IMR-90 (cell line): ENCODE measurements at regions not wholly inside any gene's neighbourhood (a gene's known extent, or its start where the extent isn't known, plus 50 kb on each side); places are given as distances from the start of the nearest gene placed in this dataset.

ENCODE experiments used
- ATAC-seq: fragments of 200-7000 bp; cut with Tn5 transposase; 2 replicates; pipeline ENCODE4 v1.9.1; 2020; ENCODE audit warnings: low read depth, mild to moderate bottlenecking, moderate library complexity
- BruUV-seq: library from RNA; stranded (reverse); fragments of 400-500 nt; replicated peaks from 2 replicates; lab custom pipeline; 2021; lab: Mats Ljungman, UMichigan
- CTCF ChIA-PET: fragments of 300-600 bp; formaldehyde crosslinking; extraction: SDS; loops from one replicate; lab custom pipeline; 2021; ENCODE audit warnings: antibody characterized with exemption; lab: Yijun Ruan, JAX
- POLR2A ChIA-PET: fragments of 300-600 bp; sonication (Branson Sonifier 250); formaldehyde crosslinking; loops from one replicate; lab custom pipeline; 2022; ENCODE audit warnings: antibody characterized with exemption; ENCODE audit not compliant: unreplicated experiment; lab: Charles Lee
- DNase-seq: peaks from one replicate; pipeline ENCODE4 v3.0.0; 2013
- H2AFZ ChIP-seq: replicated peaks from 2 replicates; pipeline ENCODE3; 2013; ENCODE audit warnings: low read length, mild to moderate bottlenecking; ENCODE audit not compliant: poor library complexity
- H2AK5ac ChIP-seq: 2 replicates; pipeline ENCODE4 v1.6.1; 2013; ENCODE audit warnings: low read depth, low read length, inconsistent platforms
- H2AK9ac ChIP-seq: replicated peaks from 2 replicates; pipeline ENCODE3; 2013; ENCODE audit warnings: mild to moderate bottlenecking, low read depth, low read length, moderate library complexity; ENCODE audit not compliant: poor library complexity
- H2BK120ac ChIP-seq: 2 replicates; pipeline ENCODE4 v1.6.1; 2013; ENCODE audit warnings: low read depth, low read length, inconsistent platforms
- H2BK15ac ChIP-seq: 3 replicates; pipeline ENCODE4 v1.6.1; 2013; ENCODE audit warnings: low read depth, low read length, inconsistent platforms
- H2BK20ac ChIP-seq: 2 replicates; pipeline ENCODE4 v1.6.1; 2013; ENCODE audit warnings: low read depth, mild to moderate bottlenecking, inconsistent platforms, low read length, moderate library complexity
- H2BK5ac ChIP-seq: 2 replicates; pipeline ENCODE4 v1.6.1; 2013; ENCODE audit warnings: mild to moderate bottlenecking, low read depth, low read length, inconsistent platforms; ENCODE audit not compliant: poor library complexity, severe bottlenecking
- H3K14ac ChIP-seq: replicated peaks from 2 replicates; pipeline ENCODE4 v1.6.1; 2013; ENCODE audit warnings: low read depth, low read length, inconsistent platforms
- H3K18ac ChIP-seq: 2 replicates; pipeline ENCODE4 v1.6.1; 2013; ENCODE audit warnings: low read depth, low read length, control low read depth
- H3K23ac ChIP-seq: 2 replicates; pipeline ENCODE4 v1.6.1; 2013; ENCODE audit warnings: low read depth, low read length, inconsistent platforms
- H3K27ac ChIP-seq: 2 replicates; pipeline ENCODE4 v1.5.1; 2013; ENCODE audit warnings: mild to moderate bottlenecking, control low read depth, low read length; ENCODE audit not compliant: insufficient read depth
- H3K27me3 ChIP-seq: 2 replicates; pipeline ENCODE4 v1.6.1; 2013; ENCODE audit warnings: low read length; ENCODE audit not compliant: control insufficient read depth, insufficient read depth
- H3K36me3 ChIP-seq: 2 replicates; pipeline ENCODE4 v1.6.1; 2013; ENCODE audit warnings: low read length, mixed read lengths; ENCODE audit not compliant: control insufficient read depth, insufficient read depth
- H3K4ac ChIP-seq: 2 replicates; pipeline ENCODE4 v1.6.1; 2013; ENCODE audit warnings: low read depth, low read length, inconsistent platforms
- H3K4me1 ChIP-seq: 2 replicates; pipeline ENCODE4 v1.6.1; 2013; ENCODE audit warnings: low read length, mixed read lengths; ENCODE audit not compliant: control insufficient read depth, insufficient read depth
- H3K4me2 ChIP-seq: 2 replicates; pipeline ENCODE4 v1.6.1; 2013; ENCODE audit warnings: low read depth, mild to moderate bottlenecking, control low read depth, low read length, moderate library complexity
- H3K4me3 ChIP-seq: 2 replicates; pipeline ENCODE4 v1.5.1; 2013; ENCODE audit warnings: low read depth, mild to moderate bottlenecking, control low read depth, low read length, moderate library complexity; ENCODE audit not compliant: insufficient read depth
- H3K56ac ChIP-seq: 2 replicates; pipeline ENCODE4 v1.6.1; 2013; ENCODE audit warnings: low read length, inconsistent platforms; ENCODE audit not compliant: insufficient read depth; ENCODE audit errors: extremely low read depth
- H3K79me1 ChIP-seq, 2 experiments: 2 replicates each; pipeline ENCODE4 v1.6.1; 2013; ENCODE audit warnings: low read length in 2 of 2, inconsistent platforms in 1 of 2, low read depth in 1 of 2
- H3K9ac ChIP-seq: 2 replicates; pipeline ENCODE4 v1.6.1; 2013; ENCODE audit warnings: low read depth, low read length, control low read depth
- H3K9me1 ChIP-seq: 2 replicates; pipeline ENCODE4 v1.6.1; 2013; ENCODE audit warnings: low read length, inconsistent platforms; ENCODE audit not compliant: insufficient read depth
- H3K9me3 ChIP-seq: 2 replicates; pipeline ENCODE4 v1.6.1; 2013; ENCODE audit warnings: low read length; ENCODE audit not compliant: control insufficient read depth, insufficient read depth
- H4K20me1 ChIP-seq: 2 replicates; pipeline ENCODE4 v1.6.1; 2013; ENCODE audit warnings: low read length, inconsistent platforms; ENCODE audit not compliant: insufficient read depth
- H4K5ac ChIP-seq: 2 replicates; pipeline ENCODE4 v1.6.1; 2013; ENCODE audit warnings: mild to moderate bottlenecking, low read depth, low read length, control low read depth
- H4K8ac ChIP-seq, 2 experiments: 2 replicates each; pipeline ENCODE4 v1.6.1; 2013; ENCODE audit warnings: low read depth in 2 of 2, low read length in 2 of 2, control low read depth in 1 of 2, inconsistent platforms in 1 of 2
- H4K91ac ChIP-seq: 2 replicates; pipeline ENCODE4 v1.6.1; 2013; ENCODE audit warnings: low read depth, low read length, inconsistent platforms; ENCODE audit not compliant: insufficient read depth
- CEBPB ChIP-seq: IDR thresholded peaks from 2 replicates; pipeline ENCODE4 v1.6.1; 2012; ENCODE audit warnings: low read depth, low read length, improper control_type of control experiment
- CHD1 ChIP-seq: IDR thresholded peaks from 2 replicates; pipeline ENCODE4 v1.6.1; 2012; ENCODE audit warnings: low read depth, low read length, improper control_type of control experiment
- FOS ChIP-seq: fragments of 150-350 bp; IDR thresholded peaks from 2 replicates; pipeline ENCODE4 v1.6.1; 2016; ENCODE audit warnings: low read depth, low read length
- MAFK ChIP-seq: IDR thresholded peaks from 2 replicates; pipeline ENCODE4 v1.6.1; 2012; ENCODE audit warnings: low read depth, low read length, improper control_type of control experiment
- MXI1 ChIP-seq: IDR thresholded peaks from 2 replicates; pipeline ENCODE4 v1.6.1; 2012; ENCODE audit warnings: low read depth, mild to moderate bottlenecking, low read length, moderate library complexity, borderline replicate concordance
- NFE2L2 ChIP-seq: fragments of 150-350 bp; IDR thresholded peaks from 2 replicates; pipeline ENCODE4 v1.6.1; 2016; ENCODE audit warnings: low read depth, mild to moderate bottlenecking, low read length
- POLR2A ChIP-seq: IDR thresholded peaks from 2 replicates; pipeline ENCODE4 v1.6.1; 2012; ENCODE audit warnings: mild to moderate bottlenecking, low read depth, low read length
- RAD21 ChIP-seq: IDR thresholded peaks from 2 replicates; pipeline ENCODE4 v1.6.1; 2012; ENCODE audit warnings: low read length, improper control_type of control experiment
- RCOR1 ChIP-seq: IDR thresholded peaks from 2 replicates; pipeline ENCODE4 v1.6.1; 2012; ENCODE audit warnings: mild to moderate bottlenecking, low read length, improper control_type of control experiment; ENCODE audit not compliant: insufficient replicate concordance
- SMC3 ChIP-seq: fragments of 150-350 bp; IDR thresholded peaks from 2 replicates; pipeline ENCODE4 v1.6.1; 2016; ENCODE audit warnings: low read depth, mild to moderate bottlenecking, antibody characterized with exemption, low read length, moderate library complexity
- WGBS, 2 experiments: methylation state at CpG; one replicate each; pipeline versions ENCODE4 v1.1.5 to v1.1.7; 2013; ENCODE audit warnings: missing lambda C conversion rate in 2 of 2; ENCODE audit not compliant: insufficient read length in 1 of 2; ENCODE audit errors: extremely low coverage in 2 of 2; 5-methylcytosine and 5-hydroxymethylcytosine counted together
- dilution Hi-C: fragments of 300-500 bp; cut with HindIII; formaldehyde crosslinking; loops from one replicate; pipeline ENCODE4 v1.14.3; 2018; ENCODE audit warnings: low sequenced_read_pairs; ENCODE audit not compliant: unreplicated experiment
- in situ Hi-C: fragments of 300-500 bp; cut with MboI; formaldehyde crosslinking; loops from 3 replicates; pipeline ENCODE4 v1.14.3; 2019; ENCODE audit warnings: low sequenced_read_pairs, inconsistent platforms, mixed read lengths
- intact Hi-C: fragments of 100-400 bp; cut with micrococcal nuclease; formaldehyde crosslinking; loops from 2 replicates; pipeline ENCODE4 v1.10.0; 2022
- TF ChIP-seq, protein P1 (sequence below): fragments of 150-350 bp; IDR thresholded peaks from 2 replicates; pipeline ENCODE4 v1.6.1; 2017; ENCODE audit warnings: mild to moderate bottlenecking, antibody characterized with exemption, low read length, low read depth
- TF ChIP-seq, protein P2 (sequence below): fragments of 150-350 bp; IDR thresholded peaks from 2 replicates; pipeline ENCODE4 v1.6.1; 2016; ENCODE audit warnings: low read depth, mild to moderate bottlenecking, low read length, moderate library complexity, borderline replicate concordance

DNA sequence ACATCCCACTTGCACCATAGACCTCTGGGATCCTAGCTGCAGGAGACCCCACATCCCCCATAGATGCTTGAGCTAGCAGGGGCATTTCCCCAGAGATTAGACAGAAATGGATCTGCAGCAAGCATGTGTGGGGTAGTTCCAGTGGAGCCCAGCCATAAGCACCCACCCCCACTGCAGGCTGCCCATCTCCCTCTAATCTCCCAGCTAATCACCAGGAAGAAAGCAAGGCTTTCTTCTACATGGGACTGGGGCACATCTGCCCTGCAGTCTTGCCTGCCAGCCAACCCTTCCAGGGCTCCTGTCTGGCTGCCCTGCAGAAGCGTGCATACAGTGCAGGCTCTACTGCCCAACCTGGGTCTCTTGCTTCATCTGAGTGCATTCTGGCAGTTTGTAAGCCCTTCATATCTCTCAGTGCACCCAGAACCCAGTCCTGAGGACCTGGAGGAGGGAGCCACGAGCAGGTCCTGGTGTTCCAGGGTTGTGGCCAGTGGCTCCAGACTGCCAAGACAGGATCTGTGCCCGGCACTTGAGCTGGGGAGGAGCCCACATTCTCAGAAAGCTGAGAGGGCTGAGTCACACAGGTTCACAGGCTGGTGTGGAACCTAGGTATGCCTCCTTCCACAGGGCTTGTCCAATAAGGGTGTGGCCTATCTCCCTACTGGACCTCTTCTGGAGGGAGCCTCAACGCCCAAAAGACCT, 49.9 kb upstream of the IGSF11 start:
- in situ Hi-C loops: no loop called here
- POLR2A ChIA-PET: no interaction called here
- CTCF ChIA-PET: no interaction called here

More for the DNA sequence above, 49.9 kb upstream of the IGSF11 start:
- H2AFZ ChIP-seq: no peak overlapping the region
- DNase-seq (no peak), ATAC-seq (no peak)
- WGBS, 2 experiments: 20% methylated on average over 1 of the region's 4 CpGs; no CpG with 5 or more reads in 1 of the 2 experiments
- no peak overlapping the region for H3K23ac ChIP-seq
- H2AK5ac ChIP-seq: no peak overlapping the region
- no peak overlapping the region for H4K5ac ChIP-seq
- H3K18ac ChIP-seq: no peak overlapping the region
- no peak overlapping the region for H3K4ac ChIP-seq
- no peak overlapping the region for H4K91ac ChIP-seq
- no peak overlapping the region for H2BK5ac ChIP-seq
- no peaks in the 10 kb centered on the region for H3K9me1 ChIP-seq
- no peak overlapping the region for H2AK9ac ChIP-seq
- H3K36me3 ChIP-seq: no peaks in the 10 kb centered on the region
- no peak overlapping the region for H3K14ac ChIP-seq
- H2BK20ac ChIP-seq: no peak overlapping the region
- intact Hi-C loops: no loop called here
- no peaks in the 10 kb centered on the region for H3K79me1 ChIP-seq
- no peak overlapping the region for H3K56ac ChIP-seq
- H3K9ac ChIP-seq: no peak overlapping the region
- H3K4me3 ChIP-seq: no peak overlapping the region
- no peak overlapping the region for H3K4me2 ChIP-seq
- dilution Hi-C loops: no loop called here
- BruUV-seq: no TSS peak
- H2BK15ac ChIP-seq: no peak overlapping the region
- H3K27me3 ChIP-seq: no peaks in the 10 kb centered on the region
- no peak for TF ChIP-seq CEBPB
- TF ChIP-seq FOS: no peak
- TF ChIP-seq, protein P1, sequence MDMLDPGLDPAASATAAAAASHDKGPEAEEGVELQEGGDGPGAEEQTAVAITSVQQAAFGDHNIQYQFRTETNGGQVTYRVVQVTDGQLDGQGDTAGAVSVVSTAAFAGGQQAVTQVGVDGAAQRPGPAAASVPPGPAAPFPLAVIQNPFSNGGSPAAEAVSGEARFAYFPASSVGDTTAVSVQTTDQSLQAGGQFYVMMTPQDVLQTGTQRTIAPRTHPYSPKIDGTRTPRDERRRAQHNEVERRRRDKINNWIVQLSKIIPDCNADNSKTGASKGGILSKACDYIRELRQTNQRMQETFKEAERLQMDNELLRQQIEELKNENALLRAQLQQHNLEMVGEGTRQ: no peak
- TF ChIP-seq SMC3: no peak
- TF ChIP-seq, protein P2, sequence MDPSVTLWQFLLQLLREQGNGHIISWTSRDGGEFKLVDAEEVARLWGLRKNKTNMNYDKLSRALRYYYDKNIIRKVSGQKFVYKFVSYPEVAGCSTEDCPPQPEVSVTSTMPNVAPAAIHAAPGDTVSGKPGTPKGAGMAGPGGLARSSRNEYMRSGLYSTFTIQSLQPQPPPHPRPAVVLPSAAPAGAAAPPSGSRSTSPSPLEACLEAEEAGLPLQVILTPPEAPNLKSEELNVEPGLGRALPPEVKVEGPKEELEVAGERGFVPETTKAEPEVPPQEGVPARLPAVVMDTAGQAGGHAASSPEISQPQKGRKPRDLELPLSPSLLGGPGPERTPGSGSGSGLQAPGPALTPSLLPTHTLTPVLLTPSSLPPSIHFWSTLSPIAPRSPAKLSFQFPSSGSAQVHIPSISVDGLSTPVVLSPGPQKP: no peak
- TF ChIP-seq NFE2L2: no peak
- no peak for TF ChIP-seq MXI1
- no peak for TF ChIP-seq RAD21
- TF ChIP-seq MAFK: no peak
- TF ChIP-seq RCOR1: no peak
- TF ChIP-seq POLR2A: no peak
- TF ChIP-seq CHD1: no peak
- no peak overlapping the region for H4K8ac ChIP-seq
- no peaks in the 10 kb centered on the region for H4K20me1 ChIP-seq
- no peak overlapping the region for H2BK120ac ChIP-seq
- H3K27ac ChIP-seq: no peak overlapping the region
- no peaks in the 10 kb centered on the region for H3K9me3 ChIP-seq
- H3K4me1 ChIP-seq: no peaks in the 10 kb centered on the region
